Stimulated activated naive CD8-positive, alpha-beta T cell treated with anti-CD3 and anti-CD28 coated beads, Interleukin-15, Interleukin-2, amounts not matched to agents 100 U/mL and 50 U/mL, for 24 hours (primary cell): ENCODE measurements at regions not wholly inside any gene's neighbourhood (a gene's known extent, or its start where the extent isn't known, plus 50 kb on each side); places are given as distances from the start of the nearest gene placed in this dataset.
"Not testable (repeated sequence)": the region's sequence is repeated elsewhere in the genome, so short reads cannot be mapped to it uniquely, and the experiment has no call there.

Source experiments
- ATAC-seq: fragments of 150-1000 bp; cut with Tn5 transposase; one replicate; pipeline ENCODE4 v1.10.0; 2021
- DNase-seq: peaks from one replicate; pipeline ENCODE4 v3.0.0; 2021

- ATAC-seq, DNase-seq: not testable (repeated sequence)
These were observed 2692.0 kb upstream of the TPTE start for GRCh38 chr21:7829411-7829810.

DNA sequence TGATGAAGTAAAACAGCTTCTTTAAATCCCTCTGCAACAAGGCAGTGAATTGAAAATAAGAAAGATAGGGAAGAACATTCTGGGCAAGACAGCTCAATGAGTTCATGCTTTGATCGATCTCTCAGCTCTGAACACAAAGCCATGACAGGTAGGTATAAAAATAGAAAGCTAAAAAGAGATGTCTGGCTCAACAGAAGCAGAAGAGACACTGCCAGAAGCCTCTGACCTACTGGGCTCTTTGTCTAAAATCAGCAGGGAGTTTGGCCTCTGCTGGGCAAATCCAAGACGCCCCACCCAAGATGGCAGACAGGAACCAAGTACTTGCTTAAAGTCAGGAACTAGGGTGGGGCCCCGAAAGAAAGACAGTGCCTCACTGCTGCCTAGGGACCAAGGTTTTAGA, 2684.1 kb upstream of the TPTE start:
- not testable (repeated sequence) for DNase-seq, ATAC-seq

DNA sequence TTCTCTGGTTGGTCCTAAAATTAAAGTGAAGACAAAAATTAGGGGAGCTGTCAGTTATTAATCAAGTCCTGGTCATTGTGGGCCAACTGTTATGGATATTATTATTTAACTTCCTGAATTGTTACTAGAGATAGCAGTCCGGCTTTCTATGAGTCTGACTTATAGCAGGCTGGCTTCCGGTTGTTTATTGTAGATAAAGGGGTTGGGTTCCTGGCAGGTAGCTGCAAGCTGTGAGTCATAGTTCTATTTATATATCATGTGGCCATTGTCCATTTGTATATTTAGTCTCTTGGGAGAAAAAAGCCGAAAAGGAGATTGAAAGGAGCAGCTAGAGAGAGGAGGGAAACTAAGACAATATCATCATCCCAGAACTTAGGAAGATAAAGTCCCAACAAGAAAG, 2668.0 kb upstream of the TPTE start:
- DNase-seq, ATAC-seq: not testable (repeated sequence)

GRCh38 chr21:7853836-7854235, 2667.5 kb upstream of the TPTE start:
- ATAC-seq, DNase-seq: not testable (repeated sequence)
